GM18868 (cell line): ENCODE measurements at regions not wholly inside any gene's neighbourhood (a gene's known extent, or its start where the extent isn't known, plus 50 kb on each side); places are given as distances from the start of the nearest gene placed in this dataset.
A peak's percentile ranks its signal among the peaks of the same experiment; 100 is the strongest.
"Not testable (repeated sequence)": the region's sequence is repeated elsewhere in the genome, so short reads cannot be mapped to it uniquely, and the experiment has no call there.

Source experiments
- ATAC-seq: cut with Tn5 transposase; IDR thresholded peaks from one replicate; pipeline ENCODE4 v1.9.1; 2021; ENCODE audit warnings: mild to moderate bottlenecking, moderate library complexity; ENCODE audit not compliant: unreplicated experiment

DNA sequence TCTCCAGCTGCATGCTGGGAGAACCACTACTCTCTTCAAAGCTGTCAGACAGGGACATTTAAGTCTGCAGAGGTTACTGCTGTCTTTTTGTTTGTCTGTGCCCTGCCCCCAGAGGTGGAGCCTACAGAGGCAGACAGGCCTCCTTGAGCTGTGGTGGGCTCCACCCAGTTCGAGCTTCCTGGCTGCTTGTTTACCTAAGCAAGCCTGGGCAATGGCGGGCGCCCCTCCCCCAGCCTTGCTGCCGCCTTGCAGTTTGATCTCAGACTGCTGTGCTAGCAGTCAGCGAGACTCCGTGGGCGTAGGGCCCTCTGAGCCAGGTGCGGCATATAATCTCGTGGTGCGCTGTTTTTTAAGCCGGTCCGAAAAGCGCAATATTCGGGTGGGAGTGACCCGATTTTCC lies 215.0 kb downstream of the STIM2 start:
- ATAC-seq: not testable (repeated sequence)

DNA sequence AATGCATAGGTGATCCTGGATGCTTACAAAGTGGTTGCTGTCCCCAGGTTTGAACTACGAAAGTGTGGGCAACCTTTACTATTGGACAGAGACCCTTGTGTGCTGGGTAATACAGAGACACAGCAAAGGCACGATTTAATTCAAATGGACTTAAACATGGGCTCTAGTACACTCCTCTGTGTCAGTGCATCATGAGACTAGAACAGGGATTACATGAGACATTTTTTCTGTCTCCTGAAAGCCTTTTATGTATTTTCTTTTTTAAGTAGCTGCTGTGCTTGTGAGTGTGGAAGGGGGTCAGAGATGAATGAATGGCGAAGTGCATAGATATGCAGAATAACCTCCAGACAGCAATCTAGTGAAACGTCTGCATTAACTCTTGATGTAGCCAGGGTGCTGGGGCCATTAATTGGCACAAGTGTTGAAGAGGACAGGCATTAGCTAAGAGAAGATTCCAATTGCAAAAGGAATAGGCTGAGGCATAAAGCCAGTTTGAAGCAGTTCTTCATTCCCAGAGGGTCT lies 218.4 kb downstream of the STIM2 start:
- no peak for ATAC-seq

DNA sequence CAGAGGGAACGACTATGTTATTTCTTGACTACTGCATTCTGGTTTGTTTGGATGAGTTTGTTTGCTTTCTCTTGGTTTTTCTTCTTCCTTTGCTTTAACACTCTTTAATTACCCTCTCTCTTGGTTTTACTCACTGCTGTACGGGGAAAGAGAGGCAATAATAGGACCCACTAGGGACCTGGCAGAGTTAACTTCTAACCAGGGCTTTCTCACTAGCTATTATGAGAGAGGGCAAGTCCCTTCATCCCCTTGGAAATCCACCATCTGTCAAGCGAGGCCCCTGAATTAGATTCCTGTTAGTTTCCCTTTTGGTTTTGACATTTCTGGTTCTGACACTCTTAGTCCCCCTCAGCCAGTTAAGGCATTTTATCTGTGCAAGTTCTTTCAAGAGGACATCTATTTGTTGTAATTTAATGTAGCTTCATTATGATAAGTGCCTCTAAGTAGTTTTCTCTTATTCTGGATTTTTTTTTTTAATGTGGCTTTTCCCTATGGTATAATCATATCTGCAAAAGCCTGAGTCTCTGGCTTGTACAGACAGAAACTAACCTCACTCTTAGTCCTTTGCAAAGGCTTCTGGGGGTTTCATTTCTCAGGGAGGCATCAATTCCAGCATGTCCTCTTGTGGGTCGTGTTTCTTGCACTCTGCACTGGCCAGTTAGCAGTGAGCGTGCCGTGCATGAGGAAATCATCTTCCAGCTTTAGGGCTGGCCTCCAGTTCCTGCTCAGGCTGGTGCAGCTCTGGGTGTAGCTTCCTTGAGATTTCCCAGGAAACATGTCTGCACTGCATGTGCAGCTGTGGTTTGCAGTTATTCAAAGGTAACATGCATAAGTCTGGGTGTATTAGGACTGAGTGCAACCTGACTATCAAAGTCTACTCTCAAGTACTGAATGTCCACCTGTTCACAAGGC lies 221.3 kb downstream of the STIM2 start:
- peak; percentile 61 for ATAC-seq

DNA sequence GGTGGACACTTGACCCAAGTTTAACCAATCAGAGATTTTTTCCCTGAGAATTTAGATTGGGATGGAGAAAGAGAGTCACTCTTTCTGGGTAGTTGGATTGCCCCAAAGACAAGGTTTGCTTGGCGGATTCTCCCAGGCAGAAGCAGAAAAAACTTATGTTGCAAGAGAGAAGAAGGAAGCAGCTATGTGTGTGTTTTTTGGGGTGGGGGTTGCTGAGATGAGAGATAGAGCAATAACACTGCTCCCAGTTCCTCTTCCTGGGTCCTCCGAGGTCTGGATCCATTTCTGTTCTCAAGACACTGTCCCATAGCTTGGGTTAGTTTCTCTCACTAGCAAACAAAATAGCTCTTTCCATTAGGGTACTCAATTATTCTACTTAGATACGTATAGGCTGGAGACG lies 222.1 kb downstream of the STIM2 start:
- no peak for ATAC-seq

DNA sequence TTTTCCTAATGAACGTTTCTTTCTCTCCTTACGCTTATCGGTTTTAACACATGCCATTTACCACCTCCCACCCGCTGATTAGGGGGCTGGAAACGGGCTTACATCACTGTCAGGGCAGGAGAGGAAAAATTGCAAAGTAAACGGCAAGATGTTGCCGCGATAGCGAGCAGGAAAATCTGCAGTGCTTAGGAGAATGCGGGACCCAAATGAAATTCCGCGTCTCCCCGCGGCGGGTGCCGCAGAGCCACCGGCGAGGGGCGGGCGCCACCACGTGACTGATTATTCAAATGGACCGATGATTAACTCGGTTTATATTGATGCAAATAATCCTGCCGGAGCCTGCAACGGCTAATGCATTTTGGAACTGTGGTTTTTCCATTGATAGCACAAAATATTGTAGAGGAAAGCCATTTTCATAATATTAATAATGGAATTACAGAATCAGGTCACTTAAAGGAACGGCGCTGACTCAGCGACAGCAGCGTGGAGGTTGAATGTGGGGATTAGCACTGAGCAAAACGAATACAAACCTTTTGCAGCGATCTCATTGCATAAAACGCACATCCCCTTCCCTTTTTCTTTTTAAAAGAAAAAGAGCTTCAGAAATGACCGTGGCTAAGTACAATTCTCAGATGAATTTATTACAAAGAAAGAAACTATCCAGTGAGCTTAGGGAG lies 224.2 kb downstream of the STIM2 start:
- ATAC-seq: no peak

DNA sequence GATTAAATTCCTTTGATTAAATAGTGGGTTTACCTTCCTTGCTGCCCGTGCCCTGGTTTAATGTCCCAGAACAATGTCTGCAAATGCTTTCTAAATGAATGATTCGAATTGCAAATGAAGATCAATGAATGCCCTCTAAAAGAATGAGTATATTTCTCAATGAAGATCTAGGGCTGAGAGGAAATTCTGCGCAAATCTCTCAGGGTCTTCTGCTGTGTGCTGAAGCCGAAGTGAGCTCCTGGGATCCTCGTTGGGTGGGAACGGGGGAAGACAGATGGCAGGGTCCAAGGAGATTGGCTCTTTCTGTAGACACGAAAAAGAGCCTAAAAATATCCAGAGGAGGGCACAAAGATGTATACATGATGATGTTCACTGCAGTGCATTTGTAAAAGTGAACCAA lies 224.8 kb downstream of the STIM2 start:
- no peak for ATAC-seq

DNA sequence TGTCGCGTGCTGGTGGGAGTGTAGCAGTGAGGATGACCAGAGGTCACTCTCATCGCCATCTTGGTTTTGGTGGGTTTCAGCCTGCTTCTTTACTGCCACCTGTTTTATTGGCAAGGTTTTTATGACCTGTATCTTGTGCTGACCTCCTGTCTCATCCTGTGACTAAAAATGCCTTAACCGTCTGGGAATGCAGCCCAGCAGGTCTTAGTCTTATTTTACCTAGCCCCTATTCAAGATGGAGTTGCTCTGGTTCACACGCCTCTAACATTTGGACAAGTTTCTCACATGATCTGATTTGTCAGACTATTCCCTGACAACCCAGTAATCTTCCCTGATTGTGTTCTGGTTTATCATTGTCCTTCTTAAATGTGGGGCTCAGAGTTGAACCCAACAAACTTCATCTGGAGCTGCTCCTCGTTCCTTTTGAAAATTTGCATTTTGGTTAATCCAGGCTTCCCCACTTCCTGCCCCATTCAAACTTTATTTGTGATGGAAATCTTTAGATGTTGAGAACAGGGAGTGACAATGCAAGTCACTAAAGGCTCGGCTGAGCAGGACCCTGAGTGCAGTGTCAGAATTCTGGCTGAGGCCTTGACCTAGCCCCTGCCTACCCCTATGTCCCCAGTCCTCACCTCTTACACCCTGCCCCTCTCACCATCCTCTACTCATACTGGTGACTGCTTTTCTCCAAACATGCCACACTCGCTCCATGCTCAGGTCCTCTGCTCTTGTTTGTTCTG lies 226.8 kb downstream of the STIM2 start:
- no peak for ATAC-seq

DNA sequence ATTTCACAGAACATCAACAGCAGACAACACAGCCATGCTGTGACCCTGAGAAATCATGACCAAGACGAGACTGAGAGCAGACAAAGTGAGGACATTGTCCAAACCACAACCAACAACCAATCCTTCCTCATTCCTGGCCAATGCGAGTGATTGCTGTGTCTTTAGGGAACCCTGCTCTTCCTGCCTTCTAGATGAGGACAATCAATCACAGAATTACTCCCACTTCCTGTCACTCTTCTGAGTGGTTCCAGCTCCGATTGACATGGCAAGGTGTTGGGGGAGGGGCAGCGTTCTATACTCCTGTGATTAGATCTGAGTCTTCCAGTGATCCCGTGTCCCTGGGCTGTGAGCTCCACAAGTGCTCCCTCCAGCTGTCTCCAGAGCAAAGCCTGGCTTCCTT lies 227.8 kb downstream of the STIM2 start:
- ATAC-seq: no peak

DNA sequence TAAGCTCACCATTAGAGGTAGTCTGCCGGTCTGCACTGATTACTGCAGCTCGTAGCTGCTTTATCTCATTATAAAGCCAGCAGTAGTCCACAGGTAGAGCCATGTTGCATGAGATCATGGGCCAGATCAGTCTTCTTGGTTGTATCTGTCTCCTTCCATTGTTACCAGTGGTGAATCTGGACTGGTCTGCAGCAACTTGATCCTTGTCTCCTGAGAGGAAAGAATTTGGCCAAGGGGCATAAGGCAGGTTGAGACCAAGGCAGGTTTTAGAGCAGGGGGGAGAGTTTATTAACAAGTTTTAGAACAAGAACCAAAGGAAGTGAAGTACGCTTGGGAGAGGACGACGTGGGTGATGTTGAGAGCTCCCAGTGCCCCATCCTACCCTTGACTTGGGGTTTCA lies 228.5 kb downstream of the STIM2 start:
- ATAC-seq: no peak

DNA sequence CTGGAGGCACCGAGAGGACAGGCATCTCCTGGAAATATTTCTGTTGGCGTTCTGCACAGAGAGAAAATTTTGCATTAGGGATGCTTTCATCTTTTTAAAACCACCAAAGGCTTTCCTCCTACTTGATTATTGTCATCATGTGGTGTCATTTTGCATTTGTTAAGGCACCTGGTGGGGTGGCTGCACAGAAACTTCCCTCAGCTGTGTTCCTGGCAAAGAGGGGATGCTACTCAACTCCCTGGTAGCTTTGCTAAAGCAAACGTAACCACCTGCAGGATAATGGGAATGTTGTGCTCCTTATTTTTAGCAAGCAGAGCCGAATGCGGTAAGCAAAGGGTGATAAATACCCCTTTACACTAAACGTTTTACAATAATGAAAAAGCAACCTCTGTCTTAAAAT lies 229.8 kb downstream of the STIM2 start:
- no peak for ATAC-seq

DNA sequence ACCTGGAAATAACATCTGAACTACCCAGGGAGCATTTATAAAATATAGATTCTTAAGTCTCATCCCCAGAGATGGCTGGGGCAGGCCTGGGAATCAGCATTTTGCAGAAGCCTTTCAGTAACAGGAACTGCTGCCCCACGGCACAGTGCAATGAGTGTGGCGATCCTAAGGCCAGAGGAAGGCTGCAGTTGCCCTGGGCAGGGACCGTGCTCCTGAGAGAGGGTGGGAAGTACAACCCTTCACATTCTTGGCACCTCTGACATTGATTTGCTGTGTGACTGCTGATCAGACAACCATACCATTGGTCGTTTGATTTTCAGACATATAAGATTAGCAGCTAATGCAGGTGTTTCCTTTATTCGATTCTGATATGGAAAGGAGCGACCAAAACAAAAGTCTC lies 233.6 kb downstream of the STIM2 start:
- ATAC-seq: no peak

DNA sequence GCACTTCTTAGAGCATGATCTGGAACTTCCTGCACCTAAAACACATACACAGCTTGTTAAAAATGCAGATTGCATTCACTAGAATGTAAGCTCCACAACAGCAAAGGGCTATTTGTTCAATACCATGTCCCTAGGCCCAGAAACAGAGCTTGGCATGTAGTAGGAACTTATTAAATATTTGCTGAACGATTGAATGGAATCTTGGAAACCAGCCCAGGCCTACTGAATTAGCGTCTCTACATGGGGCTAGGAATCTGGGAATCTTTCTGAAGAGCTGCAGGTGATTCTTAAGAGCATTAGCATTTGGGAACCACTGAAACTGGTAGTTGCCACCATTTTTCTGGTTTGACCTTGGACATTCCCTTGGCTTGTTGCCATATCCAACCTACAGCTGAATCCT lies 234.1 kb downstream of the STIM2 start:
- ATAC-seq: no peak

DNA sequence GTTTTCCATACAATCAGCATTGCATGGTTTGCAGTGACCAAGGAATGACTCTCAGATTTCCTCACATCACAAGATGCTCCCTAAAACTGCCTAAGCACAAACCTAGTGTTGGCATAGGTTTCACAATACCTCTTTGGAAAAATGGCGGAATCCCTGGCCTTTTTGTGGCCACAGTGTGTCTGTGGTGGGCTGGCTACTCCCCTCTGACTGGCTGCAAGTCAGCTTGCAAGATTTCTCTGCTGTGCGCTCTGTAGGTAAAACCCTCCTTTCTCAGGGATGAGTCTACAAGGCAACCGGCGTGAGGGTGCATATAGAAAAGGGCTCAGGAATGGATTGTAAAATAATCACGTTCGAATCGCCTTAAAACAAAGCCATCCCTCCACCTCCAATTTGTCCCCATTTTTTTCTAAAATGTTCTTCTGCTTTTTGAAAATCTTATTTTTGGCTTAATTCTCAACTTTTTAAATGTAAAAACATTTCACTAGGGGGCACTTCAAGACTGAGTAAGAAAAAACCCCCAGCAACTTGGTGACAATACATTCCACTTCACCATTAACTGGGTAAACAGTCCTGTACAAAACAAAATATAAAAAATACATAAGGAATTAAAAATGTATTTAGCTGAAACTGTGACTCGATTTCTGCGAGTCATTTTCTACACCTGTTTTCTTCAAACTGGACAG lies 235.6 kb downstream of the STIM2 start:
- no peak for ATAC-seq

DNA sequence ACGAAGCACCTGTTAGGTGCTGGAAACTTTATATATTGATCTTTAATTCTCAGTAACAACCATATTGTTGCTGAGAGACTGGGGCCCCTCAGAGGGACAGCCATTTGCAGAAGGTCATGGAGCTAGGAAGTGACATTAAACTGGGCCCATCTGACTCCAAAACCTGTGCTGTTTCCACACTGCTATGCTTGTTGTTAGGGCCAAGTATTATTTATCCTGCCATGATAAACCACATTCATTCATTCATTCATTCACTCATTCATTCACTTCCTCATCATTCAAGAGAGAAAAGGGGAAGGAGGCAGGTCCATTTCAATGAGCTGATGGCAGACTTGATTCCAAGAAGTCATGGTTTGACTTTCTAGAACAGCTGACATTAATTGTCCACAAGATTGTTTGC lies 237.4 kb downstream of the STIM2 start:
- ATAC-seq: no peak

DNA sequence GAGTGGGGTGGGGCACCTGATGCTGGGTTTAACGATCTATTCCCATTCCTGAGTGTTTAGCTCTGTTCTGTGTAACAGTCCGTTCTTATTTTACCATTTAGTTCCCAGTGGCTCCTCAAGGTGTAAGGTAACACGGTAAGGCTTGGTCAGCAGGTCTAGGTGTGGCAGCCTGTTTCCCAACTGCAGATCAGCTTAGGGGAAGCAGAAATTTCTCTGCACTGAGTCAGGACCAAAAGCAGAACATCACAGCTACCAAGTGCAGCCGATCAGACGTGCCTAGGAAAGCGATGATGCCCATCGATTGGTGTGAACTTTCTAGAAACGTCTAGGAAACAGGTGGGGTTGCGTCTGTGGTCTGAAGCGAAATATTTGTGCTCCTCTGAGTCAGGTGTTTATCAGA lies 240.1 kb downstream of the STIM2 start:
- ATAC-seq: no peak

DNA sequence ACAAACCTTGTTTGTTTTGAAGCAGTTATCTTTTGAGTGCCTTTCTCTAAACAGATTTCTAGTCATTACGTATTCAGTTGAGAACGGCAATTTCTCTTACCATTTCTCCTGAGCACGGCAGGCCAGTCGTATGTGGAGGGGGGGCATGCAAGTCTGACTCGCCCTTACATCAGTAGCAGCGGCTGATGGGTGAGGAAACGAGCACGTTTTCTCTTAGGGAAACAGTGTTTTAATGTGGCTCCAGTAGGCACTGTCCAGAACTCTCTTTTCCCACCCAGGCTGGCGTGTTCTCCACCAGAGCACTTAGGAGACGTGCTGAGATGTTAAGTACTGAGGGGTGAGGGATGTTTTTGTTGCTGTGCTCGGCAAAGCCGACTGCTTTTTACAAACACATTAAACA lies 240.5 kb downstream of the STIM2 start:
- ATAC-seq: no peak

DNA sequence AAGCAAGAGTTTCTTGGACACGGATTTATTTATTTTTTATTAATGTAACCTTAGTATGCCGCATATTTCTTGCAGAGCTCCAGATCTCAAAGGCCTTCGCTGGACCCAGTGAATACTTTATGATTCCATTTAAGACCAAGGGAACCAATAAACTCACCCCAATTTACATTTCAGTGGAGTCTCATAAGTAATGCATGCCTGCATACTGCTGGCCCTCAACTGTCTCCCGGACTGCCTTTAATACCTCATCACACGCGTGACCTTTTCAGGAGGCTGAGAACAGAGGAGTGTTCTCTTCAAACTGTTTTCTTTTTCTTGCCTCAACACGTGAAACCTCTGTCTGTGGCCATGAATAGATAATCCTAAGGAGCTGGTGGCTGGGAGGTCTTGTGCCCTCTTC lies 240.9 kb downstream of the STIM2 start:
- no peak for ATAC-seq

DNA sequence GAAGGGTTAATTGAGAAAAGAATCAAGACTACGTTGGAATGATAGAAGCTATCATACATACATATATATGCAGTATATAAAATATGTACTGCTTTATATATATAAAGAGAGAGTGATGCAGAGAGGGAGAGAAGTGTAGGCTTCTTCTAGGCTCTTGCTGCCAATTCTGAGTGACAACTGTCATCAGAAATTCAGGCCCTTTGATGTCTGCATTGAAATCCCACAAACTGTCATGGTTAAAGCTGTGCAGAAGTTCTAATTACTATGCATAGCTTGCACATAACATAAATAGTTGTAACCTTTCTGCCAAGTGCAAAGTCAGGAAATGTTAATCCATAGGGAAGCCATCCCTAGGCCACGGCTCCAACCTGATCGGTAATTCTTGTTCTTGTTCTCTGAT lies 251.0 kb downstream of the STIM2 start:
- ATAC-seq: no peak

DNA sequence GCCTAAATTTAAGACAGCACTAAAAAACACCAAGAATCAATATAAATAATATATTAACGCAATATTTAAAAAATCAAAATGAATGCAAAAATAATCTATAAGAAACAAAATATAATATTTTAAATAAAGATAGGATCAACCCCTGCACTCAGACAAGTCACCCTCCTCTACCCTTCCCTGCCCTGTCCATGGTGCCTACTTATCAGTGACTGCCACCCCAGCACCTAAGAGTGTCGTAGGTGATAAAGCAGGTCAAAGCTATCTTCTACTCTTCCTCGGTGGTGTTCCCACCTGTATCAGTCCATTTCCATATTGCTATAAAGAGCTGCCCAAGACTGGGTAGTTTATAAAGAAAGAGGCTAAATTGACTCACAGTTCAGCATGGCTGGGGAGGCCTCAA lies 251.9 kb downstream of the STIM2 start:
- ATAC-seq: no peak

DNA sequence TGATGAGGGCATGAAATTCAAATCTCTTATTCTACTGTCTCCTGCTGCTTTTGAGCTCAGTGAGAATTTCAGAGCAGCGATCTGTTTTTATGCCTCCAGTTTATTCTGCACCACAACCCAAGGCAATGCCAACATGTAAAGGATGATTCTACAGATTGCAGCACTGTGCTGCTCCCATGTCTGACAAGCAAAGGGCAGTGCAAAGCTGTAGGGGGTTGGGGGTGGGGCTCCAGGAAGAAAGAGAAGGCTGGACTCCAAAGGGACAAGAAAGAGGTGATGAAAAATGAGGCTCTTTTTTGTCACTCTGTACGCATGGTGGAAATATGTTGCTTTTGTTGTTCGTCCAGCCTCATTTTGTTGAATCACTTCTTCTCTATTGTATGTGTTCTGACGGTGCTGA lies 254.6 kb downstream of the STIM2 start:
- no peak for ATAC-seq

DNA sequence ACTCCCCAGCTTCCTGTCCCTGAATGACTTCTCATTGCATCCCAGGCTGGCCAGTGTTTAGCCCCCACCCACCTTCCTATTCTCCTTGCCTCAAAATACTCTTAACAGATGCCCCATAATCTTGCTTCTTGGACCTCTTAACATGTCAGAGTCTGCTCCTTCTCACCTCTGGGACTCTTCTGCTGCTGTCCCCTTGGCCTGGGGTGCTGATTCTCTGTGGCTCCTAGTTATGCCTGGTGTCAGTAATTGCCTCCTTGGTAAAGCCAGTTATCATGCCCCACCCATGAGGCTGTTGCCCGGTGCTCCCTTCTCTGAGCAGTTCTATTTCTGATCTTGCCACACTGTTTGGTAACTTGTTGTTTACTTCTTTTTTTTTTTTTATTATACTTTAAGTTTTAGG lies 256.8 kb downstream of the STIM2 start:
- ATAC-seq: no peak
